KOPT-K1 (cell line): ENCODE measurements at regions not wholly inside any gene's neighbourhood (a gene's known extent, or its start where the extent isn't known, plus 50 kb on each side); places are given as distances from the start of the nearest gene placed in this dataset.

Source experiments
- H3K27ac ChIP-seq: fragments of 200-600 bp; sonication (generic); 2 replicates; pipeline ENCODE4 v1.5.1; 2016; ENCODE audit warnings: antibody characterized with exemption, mild to moderate bottlenecking, low read depth, low read length; ENCODE audit not compliant: poor library complexity, severe bottlenecking
- H3K36me3 ChIP-seq: fragments of 200-600 bp; sonication (generic); 2 replicates; pipeline ENCODE4 v1.5.1; 2017; ENCODE audit warnings: antibody characterized with exemption, mild to moderate bottlenecking, low read length, moderate library complexity; ENCODE audit not compliant: insufficient read depth
- H3K9me3 ChIP-seq: fragments of 200-600 bp; sonication (generic); 2 replicates; pipeline ENCODE4 v1.5.1; 2017; ENCODE audit warnings: antibody characterized with exemption, low read length, mild to moderate bottlenecking; ENCODE audit not compliant: insufficient read depth, poor library complexity, severe bottlenecking

GRCh38 chr2:145002624-145003023 is 482.7 kb upstream of the ZEB2 start:
- no peak overlapping the region for H3K27ac ChIP-seq
- no peaks in the 10 kb centered on the region for H3K9me3 ChIP-seq
- no peaks in the 10 kb centered on the region for H3K36me3 ChIP-seq

- H3K36me3 ChIP-seq, result no peaks in the 10 kb centered on the region
- H3K9me3 ChIP-seq, result no peaks in the 10 kb centered on the region
- no peak overlapping the region for H3K27ac ChIP-seq
Measured at GRCh38 chr2:145000376-145000775, 480.5 kb upstream of the ZEB2 start.

- Histone ChIP-seq H3K9me3 (no peaks in the 10 kb centered on the region), H3K36me3 (no peaks in the 10 kb centered on the region), H3K27ac (no peak overlapping the region)
Measured at GRCh38 chr2:144999936-145000335, 480.0 kb upstream of the ZEB2 start.

DNA sequence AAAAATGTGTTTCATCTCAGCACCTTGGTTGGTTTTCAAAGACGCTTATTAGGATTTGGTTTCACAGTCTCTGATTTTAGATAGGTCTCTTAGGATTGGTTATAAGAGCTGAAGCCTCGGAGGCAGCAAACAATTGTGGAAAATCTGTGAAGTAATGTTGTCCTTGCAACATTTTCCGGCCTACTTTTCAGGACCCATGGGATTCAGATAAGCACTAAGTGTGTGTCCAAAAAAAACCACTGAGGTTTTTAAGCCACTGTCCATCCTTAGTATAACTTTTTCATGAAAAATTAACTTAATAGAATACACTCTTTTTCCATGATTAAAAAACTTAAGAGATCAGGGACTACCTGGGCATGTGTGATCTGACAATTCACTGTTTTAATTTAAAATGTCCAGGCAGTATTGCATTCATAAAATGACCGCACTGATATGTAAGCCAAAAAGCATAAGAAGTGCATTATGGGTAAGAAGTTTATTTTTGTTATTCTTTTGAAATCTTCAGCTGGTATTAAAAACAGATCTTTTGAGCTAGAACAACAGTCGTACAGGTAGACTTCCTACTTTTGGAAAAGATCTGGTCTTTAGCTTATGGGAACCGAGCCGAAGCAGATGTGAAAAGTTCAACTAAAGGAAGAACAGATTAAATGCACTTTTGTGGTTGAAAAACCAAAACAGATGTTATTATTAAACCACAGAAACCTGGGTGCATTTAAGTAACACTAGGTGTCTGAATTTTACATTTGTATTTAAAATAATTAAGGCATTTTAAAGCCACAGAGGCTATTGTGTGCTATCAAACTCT is 479.4 kb upstream of the ZEB2 start:
- Histone ChIP-seq H3K9me3 (no peaks in the 10 kb centered on the region), H3K36me3 (no peaks in the 10 kb centered on the region), H3K27ac (no peak overlapping the region)

- H3K9me3 ChIP-seq, result no peaks in the 10 kb centered on the region
- H3K36me3 ChIP-seq, result no peaks in the 10 kb centered on the region
- H3K27ac ChIP-seq, result no peak overlapping the region
Measured at GRCh38 chr2:144998435-144998834, 478.5 kb upstream of the ZEB2 start.

DNA sequence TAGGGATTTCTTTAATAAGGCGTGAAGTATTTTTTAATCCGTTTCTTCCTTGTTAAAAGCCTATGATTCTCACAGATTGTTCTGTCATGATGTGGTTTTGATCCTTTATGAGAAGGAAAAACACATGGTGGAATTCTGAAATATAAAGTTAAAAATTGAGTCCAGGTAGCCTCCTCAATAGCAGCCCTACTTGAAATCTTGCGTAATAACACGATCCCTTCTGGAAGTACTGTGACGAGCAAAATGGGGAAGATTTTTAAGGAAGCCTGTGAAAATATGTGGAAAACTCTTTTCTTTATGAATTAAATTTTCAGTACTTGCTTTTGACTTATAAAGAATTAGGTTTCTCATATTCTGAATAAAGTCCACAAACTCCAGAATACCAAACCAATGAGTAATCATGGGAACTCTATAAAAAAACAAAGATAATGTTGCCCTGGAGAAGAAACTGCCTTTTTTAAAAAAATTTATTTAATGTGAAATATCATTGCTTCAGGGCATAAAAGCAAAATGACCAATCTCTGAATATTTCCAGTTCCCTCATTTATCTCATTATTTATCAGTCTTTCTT is 476.4 kb upstream of the ZEB2 start:
- H3K9me3 ChIP-seq, result no peaks in the 10 kb centered on the region
- no peak overlapping the region for H3K27ac ChIP-seq
- no peaks in the 10 kb centered on the region for H3K36me3 ChIP-seq

GRCh38 chr2:144995482-144995881 is 475.6 kb upstream of the ZEB2 start:
- no peak overlapping the region for H3K27ac ChIP-seq
- no peaks in the 10 kb centered on the region for H3K9me3 ChIP-seq
- no peaks in the 10 kb centered on the region for H3K36me3 ChIP-seq

DNA sequence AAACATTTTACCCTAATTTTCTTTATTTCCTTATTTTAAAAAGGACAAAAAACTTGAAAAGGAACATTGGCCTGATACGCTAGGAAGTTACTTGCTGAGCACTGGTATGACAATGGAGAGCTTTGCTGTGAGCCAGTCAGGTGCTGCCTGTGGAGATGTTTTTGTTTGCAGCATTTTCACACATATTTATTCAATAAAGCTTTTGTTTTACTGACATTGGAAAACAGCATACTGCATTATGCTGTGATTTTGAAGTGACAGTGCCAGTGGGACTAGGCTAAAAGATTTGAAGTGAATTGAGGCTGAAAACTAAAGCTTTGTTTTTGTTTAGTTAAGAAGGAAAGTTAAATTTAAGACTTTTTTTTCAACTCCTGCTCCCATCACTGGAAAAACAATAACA is 470.7 kb upstream of the ZEB2 start:
- Histone ChIP-seq H3K27ac (no peak overlapping the region), H3K9me3 (peaks cover 5% of the 10 kb centered on the region), H3K36me3 (no peaks in the 10 kb centered on the region)

GRCh38 chr2:144989579-144990270 is 469.8 kb upstream of the ZEB2 start:
- peaks cover 5% of the 10 kb centered on the region for H3K9me3 ChIP-seq
- H3K27ac ChIP-seq, result no peak overlapping the region
- H3K36me3 ChIP-seq, result no peaks in the 10 kb centered on the region

DNA sequence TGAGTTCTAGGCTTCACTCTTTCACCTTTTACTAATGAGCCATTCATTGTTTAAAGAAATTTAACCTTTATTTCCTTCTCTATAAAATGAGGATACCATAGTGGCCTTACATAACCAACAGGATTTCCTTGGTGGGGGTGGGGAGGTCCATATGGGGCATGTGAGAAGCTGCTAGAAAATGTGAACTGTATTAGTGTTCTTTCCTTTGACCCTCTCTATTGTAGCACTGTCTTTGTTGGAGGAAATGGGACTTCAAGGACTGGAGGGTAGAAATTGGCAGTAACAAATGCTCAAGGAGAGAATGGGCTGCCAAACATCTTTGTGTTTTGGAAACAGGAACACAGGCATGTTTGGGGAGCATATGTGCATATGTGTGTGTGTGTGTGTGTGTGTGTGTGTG is 468.7 kb upstream of the ZEB2 start:
- no peak overlapping the region for H3K27ac ChIP-seq
- no peaks in the 10 kb centered on the region for H3K36me3 ChIP-seq
- peaks cover 5% of the 10 kb centered on the region for H3K9me3 ChIP-seq

GRCh38 chr2:144986691-144987090 is 466.8 kb upstream of the ZEB2 start:
- H3K27ac ChIP-seq, result no peak overlapping the region
- H3K9me3 ChIP-seq, result peaks cover 5% of the 10 kb centered on the region
- no peaks in the 10 kb centered on the region for H3K36me3 ChIP-seq

DNA sequence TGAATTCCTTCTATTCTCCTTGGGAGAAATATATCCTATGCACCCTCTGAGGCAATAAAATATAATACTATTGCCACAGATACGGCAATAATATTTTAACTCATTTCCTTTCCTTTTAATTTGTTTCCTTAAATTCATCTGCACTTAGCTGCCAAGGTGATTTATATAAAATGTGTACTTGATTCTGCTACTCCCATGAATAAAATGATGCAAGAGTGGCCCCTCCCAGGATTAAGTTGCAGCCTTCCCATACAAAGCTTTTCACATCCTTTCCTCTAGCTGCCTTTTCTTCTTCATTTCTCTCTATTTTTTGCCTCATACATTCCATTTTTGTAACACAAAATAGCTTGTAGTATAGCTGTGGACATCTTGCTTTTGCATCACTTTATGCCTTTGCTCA is 464.1 kb upstream of the ZEB2 start:
- Histone ChIP-seq H3K27ac (no peak overlapping the region), H3K9me3 (peaks cover 5% of the 10 kb centered on the region)

DNA sequence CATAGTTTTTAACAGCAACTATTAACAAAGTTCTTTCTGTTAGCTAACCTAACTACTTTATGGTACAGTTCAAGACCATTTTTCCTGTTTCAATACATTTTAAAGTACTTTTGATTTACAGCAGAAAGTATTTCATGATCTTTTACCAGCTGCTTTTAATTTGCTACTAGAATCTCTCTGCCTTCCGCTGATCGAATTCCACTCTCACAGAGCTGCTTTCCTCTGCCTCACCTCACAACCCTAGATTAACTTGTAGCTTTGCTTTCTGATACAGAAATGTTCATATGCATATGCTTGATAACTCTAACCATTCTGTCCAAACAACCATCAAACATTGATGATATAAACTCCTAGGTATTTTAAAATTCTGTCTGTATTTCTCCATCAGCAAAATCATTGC is 463.2 kb upstream of the ZEB2 start:
- Histone ChIP-seq H3K9me3 (peaks cover 5% of the 10 kb centered on the region), H3K36me3 (no peaks in the 10 kb centered on the region), H3K27ac (no peak overlapping the region)

More for the DNA sequence above, 464.1 kb upstream of the ZEB2 start:
- no peaks in the 10 kb centered on the region for H3K36me3 ChIP-seq

DNA sequence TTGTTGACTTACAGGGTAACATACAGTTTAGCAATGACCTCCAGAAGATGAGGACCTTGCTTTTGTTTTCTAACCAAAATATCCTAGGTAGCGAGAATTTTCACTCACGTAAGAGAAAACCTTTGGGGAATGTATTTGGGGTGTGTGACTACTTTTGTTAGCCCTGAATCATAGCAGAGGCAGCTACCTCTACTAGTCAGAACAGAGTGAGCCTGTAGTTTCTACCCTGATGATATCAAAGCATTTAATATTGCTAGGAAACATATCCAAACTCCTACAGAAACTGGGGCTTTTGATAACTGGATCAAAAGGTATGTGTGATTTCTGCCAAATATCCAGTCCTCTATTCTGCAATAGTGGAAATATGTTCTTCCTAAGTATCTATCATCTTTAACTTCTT is 462.6 kb upstream of the ZEB2 start:
- peaks cover 5% of the 10 kb centered on the region for H3K9me3 ChIP-seq
- H3K36me3 ChIP-seq, result no peaks in the 10 kb centered on the region
- no peak overlapping the region for H3K27ac ChIP-seq

DNA sequence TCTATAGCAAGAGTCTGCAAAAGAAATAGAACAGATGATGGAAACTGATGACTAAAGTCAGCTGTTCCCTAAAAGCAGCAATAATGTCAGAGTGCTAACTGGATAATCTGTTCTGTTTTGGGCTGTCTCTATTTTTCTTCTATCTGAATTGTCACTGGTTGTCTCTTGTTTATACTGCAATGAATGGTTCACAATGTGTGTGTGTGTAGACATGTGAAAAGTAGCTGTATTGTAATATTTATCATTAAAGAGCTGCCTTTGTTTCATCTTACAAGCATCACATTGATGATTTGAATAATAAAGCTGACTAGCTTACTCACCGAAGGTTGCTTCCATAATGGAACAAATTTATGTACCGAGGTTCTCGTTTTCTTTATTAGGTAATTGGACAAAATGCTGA is 456.0 kb upstream of the ZEB2 start:
- Histone ChIP-seq H3K36me3 (no peaks in the 10 kb centered on the region), H3K27ac (no peak overlapping the region), H3K9me3 (no peaks in the 10 kb centered on the region)
